GM18861 (cell line): ENCODE measurements at regions not wholly inside any gene's neighbourhood (a gene's known extent, or its start where the extent isn't known, plus 50 kb on each side); places are given as distances from the start of the nearest gene placed in this dataset.

Source experiments
- ATAC-seq: cut with Tn5 transposase; IDR thresholded peaks from one replicate; pipeline ENCODE4 v1.9.1; 2021; ENCODE audit not compliant: unreplicated experiment

DNA sequence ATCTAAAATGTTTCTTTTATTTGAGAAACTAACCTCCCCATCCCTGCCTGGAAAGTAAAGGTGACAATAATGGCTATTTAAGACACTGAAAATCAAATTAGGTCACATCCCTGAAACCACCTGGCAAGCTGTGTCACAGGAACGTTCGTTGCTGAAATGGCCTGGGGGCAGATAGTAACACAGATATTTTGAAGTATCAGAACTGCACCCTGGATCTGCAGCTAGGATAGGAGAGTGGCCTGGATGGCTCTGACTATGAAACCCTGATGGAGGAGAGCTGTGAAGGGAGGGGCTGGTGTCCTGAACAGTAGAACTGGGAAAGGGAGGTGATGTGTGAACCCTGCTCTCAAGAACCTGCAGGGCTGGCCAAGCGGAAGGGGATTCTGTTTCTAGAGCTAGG lies 648.3 kb upstream of the CFAP20DC start:
- ATAC-seq: no peak

DNA sequence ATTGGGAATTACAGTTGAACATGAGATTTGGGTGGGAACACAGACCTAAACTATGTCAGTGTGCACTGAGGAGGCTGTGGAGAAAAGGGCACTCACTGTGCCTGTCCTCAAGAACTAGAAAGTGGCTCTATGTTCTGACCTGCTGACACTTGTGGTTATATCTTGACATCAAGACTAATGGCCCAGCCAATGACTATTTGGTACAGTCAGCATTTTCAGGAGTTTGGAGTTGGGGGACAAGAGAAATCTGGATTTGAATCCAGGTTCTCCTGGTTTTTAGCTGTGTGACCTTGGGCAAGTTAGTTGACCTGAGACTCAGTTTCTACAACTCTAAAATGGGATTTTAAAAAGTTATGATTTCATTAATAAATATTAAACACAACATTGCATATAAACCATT lies 647.0 kb upstream of the CFAP20DC start:
- no peak for ATAC-seq

DNA sequence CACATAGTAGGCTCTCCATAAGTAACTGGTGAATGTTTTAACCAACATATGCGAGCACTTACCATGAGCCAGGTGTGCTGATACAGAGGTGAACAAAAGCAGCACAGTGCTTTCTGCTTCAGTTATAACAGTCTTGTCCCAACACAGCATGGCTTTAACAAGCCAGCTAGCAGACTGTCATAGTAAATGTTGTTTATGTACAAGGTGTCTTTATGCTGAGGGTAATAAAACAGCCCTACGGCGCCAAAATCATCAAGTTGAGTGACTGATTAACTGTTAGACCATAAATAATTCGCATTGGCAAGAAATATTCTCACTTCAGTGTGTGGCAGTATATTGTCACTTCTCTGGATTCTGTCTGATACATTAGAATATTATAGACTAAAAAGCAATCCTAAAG lies 646.0 kb upstream of the CFAP20DC start:
- ATAC-seq: no peak

DNA sequence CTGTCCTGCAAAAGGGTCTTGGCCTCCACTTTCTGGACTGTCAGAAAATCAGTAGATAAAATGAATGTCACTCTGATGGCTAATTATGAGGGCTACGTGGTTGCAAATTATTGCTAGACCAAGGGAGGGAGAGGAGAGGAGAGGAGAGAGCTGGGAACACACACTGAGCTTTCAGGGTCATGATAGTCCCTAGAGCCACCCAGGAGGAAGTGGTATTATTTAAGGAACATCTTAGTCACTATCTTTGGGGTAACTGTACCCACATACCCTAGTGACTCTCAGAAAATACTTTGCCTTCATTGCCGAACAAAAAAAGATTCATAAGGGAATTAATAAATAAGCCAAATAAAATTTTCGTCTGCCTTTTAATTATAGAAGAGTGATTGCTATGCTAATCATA lies 642.3 kb upstream of the CFAP20DC start:
- ATAC-seq: no peak

DNA sequence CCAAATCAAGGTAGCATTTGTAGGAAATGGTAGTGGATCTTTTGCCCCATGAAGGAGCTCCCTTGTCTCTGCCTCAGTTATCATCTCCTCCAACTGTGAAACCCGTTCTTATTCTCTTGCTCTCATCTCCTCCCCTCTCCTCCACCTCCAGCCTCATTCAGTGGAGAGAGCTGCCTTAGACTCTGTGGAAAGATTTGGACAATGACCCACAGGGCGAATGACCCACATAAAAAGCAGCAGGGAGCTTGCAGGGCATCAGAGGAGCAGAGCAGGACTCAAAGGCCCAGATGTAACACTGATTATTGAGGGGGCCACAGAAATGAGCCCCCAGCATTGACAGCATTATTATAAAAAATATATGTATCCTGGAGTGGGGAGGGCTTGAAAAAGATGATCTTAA lies 641.1 kb upstream of the CFAP20DC start:
- ATAC-seq: no peak

DNA sequence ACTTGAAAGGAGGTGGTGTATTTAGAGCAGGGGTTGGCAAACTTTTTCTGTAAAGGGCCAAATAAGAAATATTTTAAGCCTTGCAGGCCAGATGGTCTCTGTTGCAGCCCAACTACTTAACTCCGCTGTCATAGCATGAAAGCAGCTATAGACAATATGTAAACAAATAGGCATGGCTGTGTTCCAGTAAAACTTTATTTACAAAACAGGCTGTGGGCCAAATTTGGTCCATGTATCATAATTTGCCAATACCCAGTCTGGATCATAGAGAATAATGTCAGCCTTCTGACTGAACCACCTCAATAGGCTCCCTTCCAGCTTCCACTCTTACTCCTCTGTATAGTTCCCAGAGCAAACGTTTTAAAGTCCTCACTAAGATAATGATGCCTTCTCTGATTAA lies 638.8 kb upstream of the CFAP20DC start:
- ATAC-seq: no peak

DNA sequence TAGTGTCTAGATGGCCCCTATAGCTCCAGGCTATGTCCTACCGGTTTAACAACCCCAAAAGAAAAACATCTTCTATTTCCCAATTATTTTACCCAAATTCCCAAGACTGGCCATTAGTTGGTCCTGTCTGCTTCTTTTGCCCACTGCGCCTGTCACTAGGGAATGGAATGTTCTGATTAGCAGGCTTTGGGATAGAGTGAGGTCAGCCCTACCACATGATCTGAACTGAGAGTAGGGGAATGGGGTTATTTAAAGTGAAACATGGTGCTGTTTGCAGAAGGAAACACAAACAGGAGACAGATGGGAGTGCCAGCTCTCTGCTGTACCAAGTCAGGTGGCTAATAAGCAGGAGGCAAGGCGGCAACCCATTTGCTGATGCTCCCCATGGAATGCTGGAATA lies 635.6 kb upstream of the CFAP20DC start:
- ATAC-seq: no peak

DNA sequence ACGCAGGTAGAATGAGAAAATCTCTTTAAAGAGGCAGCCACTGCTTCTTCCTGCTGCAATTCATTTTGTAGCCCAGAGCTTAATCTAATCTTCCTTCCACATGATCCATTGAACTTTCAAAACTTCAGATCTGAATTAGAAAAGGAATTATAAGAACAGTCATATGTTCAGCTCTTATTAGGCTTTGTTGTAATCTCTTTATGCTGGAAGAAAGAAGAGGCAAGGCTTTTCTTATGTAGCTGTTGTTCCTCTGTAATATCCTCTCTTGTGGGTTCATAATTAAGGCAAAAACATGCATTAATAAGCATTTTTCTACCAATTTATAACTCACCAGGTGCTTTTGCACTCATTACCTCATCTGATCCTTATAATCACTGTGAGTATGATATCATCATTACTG lies 634.9 kb upstream of the CFAP20DC start:
- ATAC-seq: no peak

DNA sequence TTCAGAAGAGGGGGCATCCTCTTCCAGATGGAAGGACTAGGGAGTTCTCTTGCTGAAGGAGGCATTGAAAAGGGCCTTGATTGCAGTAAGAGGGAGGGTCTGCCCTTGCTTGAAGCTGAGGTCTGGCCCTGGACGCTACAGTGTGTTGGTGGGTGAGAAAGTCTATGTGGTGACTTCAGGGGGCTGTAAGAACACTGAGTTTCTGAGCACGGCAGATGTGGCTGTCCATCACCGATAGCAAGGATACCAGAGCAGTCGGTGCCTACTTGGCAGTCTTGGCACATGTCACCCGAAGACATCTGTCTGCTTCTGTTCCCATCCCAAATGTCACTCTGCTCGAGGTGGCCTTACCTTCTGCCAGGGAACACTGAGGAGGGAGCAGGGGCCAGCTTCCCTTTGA lies 631.1 kb upstream of the CFAP20DC start:
- no peak for ATAC-seq

DNA sequence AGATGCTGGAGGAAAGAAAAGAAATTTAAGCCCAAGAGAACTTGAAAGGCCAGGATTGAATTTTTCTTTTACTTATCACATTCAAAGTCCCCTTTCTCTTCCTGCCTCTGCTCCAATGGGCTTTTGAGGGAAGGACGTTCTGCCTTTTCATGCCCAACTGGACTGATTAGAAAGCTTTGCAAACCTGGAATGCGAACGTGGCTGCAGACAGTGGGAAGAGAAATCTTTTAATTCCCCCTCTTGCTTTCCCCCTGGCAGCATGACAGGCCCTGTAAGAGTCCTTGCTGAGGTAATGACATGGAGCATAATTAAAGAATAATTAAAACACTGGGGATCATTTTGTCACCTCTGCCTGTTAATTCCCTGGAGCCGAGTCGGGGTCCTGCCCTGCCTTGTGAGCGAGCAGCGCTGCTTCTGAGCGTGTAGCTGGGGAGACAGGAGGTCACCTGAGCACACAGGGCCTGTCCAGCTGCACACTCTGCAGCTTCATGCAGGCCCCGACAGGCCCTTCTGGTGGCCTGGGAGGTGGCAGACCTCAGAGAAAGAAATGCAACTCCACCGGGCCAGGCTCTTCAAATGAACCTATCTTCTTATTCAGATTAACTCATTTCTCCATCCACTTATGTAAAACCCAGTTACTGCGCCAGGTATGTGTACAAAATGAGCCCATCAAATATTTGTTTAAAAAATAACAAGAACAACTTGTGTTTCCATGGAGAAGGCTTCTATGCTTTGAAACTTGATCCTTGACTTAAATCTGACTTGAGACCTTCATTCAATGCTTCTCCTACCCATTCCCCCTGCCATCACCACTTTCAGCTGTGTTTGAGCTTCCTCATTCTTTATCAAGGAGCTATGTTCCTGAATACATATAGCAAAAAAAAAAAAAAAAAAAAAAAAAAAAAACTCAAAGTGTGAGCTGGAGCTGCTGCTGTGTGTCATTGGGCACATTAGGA lies 628.2 kb upstream of the CFAP20DC start:
- no peak for ATAC-seq

DNA sequence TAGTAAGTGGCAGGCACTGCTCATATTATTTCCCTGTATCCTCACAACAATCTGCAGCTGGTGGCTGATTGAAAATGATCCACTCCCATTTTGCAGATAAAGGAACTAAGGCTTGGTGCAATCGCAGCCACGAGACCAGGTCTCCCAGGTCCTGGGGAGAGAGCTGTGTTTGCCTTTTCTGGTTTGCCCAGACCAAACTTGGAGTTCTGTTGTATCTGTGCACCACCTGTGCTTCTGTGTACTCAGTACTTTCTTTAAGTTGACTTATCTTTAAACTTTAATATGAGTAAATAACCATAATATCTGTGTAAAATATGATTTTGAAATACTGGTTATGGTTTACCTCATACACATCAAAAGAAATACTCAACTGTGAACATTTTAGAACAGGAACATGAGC lies 625.7 kb upstream of the CFAP20DC start:
- no peak for ATAC-seq

DNA sequence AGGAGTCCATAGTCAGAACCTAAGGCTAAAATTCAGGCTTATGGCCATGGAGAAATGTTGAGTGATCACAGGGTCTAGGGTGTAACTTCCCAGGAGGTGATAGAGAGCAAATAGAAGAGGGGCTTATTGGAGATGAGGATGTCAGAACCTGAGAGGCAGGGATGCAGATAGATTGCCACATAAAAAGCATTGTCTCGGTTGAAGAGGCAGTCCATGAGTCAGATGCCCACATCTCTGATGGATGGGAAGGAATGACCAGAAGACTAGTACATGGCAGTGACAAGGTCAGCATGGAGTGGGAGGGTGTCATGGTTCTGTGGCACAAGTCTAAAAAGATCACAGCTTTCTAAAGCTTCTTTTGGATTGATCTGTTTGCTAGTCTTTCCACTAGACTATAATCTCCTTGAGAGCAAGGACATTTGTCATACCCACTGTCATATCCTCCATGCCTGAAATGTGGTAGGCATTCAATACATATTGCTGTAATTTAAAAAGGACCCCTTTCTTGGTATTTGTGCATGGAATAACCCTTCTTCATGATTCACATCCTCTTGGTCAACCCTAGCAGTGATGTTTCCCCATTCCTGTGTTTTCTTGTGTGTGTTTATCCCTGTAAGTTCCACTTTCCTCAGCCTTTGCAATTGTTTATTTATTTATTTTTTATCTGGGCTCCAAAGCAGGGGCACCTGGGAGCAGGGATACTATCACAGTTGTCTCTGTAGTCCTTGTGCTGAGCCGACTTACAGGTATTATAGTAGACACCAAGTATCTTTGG lies 613.4 kb upstream of the CFAP20DC start:
- no peak for ATAC-seq

DNA sequence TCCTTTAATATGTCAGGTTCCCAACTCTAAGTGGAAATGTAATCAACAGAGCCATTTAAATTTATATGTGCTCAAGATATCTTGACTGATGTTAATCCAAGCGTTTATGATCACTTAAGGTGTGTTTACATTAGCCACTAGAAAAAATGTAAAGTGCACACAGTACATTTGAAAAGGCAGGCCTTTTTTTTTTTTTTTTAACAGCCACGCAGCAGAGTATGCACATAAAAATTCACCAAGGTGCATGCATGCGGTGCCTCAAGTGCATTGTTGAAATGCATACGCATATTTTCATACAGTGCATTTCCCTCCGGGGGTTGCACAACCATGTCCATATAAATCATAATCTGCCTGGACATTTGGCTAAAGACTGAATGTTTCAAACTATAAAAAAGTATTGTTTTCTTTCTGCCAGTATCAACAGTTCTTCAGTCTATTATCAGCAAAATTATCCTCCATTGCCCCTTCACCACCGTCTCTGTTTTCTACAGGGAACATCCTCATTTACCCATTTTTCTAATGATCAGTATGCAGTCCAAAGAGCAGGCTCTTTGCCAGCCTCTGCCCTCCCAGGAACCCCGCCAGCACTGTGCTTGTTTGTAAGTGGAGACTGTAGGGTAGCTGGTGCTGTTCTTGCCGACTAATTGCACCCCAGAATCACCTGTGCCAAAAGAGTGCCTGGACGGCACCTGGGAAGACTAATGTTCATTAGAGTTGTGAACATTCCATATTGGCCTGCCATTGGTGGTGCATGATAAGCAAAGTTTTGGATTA lies 611.2 kb upstream of the CFAP20DC start:
- no peak for ATAC-seq

DNA sequence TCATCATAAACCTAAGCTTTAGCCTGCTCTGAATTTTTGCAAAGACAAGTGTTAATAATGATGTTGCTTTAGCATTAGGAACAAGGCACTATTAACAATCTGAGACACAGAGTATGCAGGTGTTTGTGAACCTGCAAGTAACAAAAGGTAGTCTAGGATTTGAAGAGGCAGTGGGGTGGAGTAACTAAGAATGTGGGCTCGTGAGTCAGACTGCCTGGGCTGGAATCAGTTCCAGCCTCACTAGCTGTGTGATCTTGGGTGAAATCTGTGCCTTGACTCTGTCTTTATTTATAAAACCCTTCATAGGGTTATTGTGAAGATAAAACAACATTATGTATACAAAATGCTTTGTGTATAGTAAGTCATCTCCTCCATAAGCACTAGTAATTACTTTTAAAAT lies 610.6 kb upstream of the CFAP20DC start:
- ATAC-seq: no peak

DNA sequence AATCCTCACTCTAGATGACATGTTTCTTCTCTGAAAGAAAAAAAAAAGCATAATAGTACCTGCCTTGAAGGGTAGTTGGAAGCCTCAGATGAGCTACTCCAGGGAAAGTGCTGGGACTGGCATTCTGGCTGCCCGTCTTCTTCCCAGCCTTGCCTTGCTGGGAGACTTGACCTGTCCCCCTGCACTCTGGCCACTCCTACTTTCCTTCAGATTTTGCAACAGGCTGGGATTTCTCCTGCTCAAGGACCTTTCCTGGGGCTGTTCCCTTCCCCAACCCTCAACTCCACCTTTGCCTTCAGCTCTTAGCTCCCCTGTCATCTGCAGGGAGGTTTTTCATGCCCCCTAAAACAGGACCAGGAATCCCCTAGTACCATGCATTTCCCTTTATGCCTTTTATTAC lies 609.9 kb upstream of the CFAP20DC start:
- ATAC-seq: no peak

DNA sequence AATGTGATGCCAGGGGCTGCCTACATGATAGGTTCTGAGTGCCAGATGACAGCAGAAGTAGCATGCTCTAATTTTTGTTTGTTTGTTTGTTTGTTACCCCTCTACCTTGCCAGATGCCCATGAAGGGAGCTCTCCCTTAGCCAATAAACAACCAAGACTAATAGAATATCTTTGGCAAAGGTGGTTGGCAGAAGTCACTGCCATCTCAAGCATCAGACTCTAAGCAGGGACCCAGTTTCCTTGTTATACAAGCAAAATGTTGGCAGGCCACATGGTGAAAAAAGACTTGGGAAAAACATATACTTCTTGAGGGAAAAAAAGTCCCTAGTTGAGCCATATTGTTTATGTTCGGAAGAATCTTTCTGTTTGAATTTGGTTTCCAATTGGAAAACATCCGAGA lies 609.0 kb upstream of the CFAP20DC start:
- no peak for ATAC-seq

DNA sequence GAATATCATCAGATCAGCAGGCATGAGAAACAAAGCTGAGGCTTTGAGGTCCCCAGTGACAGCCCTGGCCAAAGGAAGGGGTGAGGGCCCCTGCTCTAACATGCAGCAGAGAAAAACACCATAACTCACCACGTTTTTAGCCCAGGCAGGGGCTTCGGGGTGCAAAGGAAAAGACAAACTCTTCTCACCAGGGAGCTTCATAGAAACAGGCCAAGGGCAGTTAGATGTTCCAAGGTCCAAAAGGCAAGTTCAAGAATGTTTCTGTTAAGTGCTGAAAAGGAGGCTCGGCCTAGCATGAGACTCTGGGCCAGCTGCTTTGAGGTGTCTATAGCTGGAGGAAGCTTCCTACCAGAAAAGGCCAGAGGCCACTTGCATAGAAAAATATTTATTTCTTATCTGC lies 608.4 kb upstream of the CFAP20DC start:
- no peak for ATAC-seq

DNA sequence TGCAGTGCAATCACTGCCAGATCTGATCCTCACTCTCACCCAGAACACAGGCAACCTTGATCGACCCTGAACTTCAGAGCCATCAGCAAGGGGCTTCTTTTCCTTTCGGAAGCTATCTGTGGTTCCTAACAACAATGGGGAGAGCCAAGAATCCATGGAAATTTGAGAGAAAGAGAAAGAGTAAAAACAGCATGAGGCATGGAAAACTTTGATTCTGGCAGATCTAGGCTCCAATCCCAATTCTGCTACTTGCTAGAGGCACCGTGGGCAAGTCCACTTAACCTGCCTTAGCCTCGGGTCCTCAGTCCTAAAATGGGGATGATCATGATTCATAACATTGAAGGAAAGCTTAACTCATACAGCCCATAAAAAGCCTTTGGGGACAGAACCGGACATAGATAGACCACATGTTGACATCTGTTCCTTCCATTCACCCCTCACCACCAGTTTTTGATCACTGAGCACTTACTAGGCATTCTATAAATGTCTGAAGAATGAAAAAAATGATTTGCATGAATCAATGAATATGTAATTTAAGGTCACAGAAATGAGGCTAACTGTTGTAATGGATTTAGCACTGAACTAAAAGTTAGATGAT lies 605.7 kb upstream of the CFAP20DC start:
- ATAC-seq: no peak

DNA sequence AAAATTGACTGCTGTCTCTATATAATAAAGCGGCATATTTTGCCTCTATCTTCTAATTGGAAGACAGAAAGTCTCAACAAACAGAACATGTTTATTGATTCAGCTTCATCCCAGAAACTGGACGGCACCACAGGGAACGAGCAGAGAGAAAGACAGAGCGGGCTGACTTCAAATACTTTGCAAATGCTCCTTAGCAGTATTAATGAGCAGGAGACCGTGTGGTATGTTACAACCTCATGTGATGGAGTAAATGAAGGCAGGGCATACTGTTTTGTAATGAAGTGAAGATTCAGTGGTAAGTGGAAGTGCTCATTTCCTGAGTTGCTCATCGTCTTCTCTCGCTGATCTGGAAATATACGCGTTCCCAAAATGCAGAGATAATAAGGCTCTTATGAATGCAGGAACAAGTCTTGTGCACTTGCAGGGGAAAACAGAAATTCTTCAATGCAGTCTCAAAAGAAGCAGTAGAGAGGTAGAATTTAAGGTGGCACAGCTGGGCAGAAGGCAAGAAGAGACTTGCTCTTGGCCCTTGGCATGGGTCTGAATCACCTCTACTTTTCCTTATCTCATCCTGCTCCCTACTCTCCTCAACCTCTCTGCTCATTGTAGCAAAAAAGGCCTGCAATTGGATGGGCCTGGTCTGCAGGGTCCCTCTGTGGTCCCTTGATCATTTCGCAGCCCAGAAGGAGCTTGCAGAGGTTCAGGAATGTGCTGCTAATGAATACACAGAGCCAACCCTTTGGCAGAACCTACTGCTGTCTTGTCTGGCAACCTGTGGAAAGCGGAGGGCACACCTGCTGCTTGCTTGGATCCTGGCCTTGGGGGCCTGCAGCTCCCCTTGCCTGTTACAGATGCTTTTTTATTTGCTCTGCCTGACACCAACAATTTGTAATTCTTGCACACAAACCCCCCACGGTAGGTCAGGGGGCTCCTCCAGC lies 604.9 kb upstream of the CFAP20DC start:
- no peak for ATAC-seq

DNA sequence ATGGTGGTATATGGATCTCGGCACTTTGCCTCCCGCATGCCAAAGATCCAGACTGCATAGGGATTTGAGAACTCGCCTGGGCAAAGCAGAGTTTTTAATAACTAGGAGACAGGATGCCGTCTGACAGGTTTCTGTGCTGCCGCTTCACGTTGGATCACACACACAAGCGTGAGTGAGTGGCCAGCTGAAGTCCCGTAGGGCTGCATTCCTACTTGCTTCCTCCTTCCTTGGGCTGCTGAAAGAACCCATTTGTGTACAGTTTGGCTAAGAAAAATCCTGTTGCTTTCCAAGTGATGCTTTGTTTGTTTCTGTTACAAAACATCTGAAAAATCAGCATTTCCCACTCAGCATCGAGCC lies 604.3 kb upstream of the CFAP20DC start:
- no peak for ATAC-seq
